T1000 (cell line): ENCODE measurements at regions not wholly inside any gene's neighbourhood (a gene's known extent, or its start where the extent isn't known, plus 50 kb on each side); places are given as distances from the start of the nearest gene placed in this dataset.
A peak's percentile ranks its signal among the peaks of the same experiment; 100 is the strongest.
"Not testable (repeated sequence)": the region's sequence is repeated elsewhere in the genome, so short reads cannot be mapped to it uniquely, and the experiment has no call there.

ENCODE experiments used
- DNase-seq: peaks from one replicate; lab custom pipeline; 2025; ENCODE audit warnings: mixed read lengths; lab: John Stamatoyannopoulos, UW

- not testable (repeated sequence) for DNase-seq
Measured at GRCh38 chr6:57985734-57986133, 668.3 kb downstream of the PRIM2 start.

- DNase-seq, result not testable (repeated sequence)
Measured at GRCh38 chr6:57986584-57986983, 669.2 kb downstream of the PRIM2 start.

DNA sequence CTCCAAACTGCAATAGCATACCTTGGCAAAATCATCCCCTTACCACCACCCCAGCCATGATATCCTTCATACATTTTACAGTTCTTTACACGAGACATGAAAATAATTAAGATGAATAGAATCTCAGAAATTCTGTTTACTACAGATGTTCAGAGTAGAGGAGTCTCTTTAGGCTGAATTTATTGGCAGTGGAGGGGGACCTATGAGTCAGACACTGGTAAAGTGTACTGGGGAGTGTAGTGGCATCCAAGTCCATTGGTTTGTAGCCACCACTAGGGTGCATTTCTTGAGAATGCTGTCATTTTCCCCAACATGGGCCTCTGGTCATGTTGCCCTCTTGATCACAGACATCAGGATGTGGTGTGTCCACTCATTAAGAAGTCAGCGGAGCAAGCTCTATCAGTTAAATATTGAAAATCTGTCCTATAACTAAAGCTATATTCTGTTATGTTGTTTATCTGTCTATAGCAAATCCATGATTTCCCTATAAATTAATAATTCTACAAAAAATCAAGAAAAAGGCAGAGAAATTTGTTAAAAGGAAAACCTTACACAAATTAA, 672.2 kb downstream of the PRIM2 start:
- DNase-seq, result not testable (repeated sequence)

GRCh38 chr6:57998858-57999619, 681.6 kb downstream of the PRIM2 start:
- DNase-seq, result not testable (repeated sequence)

GRCh38 chr6:58000233-58000632, 682.8 kb downstream of the PRIM2 start:
- DNase-seq, result not testable (repeated sequence)

DNA sequence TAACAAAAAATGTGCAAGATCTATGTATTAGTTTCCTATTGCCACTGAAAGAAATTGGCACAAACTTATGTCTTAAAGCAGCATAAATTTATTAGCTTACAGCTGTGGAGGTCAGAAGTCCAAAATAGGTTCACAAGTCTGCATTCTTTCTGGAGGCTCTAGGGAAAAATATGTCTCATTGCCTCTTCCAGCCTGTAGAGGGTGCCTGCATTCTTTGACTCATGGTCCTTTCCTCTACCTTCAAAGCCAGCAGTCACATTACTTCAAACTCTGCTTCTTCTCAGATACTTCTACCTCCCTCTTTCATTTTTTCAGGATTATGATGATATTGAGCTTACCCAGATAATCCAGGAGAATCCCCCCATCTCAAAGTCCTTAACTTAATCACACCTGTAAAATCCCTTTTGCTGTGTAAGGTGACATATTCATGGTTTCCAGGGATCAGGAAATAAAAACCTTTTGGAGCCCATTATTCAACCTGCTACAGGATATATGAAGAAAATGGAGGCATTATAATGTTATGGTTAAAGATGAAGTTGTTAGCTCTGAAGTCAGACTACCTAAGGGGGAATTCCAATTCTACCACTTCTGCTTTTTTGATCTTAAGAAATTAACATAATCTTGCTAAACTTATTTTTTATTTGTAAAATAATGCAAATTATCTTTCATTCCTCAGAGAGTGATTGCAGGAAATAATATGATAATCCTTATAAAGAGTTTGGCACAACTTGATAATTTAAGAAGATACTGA, 686.2 kb downstream of the PRIM2 start:
- DNase-seq, result not testable (repeated sequence)

GRCh38 chr6:58007334-58008000, 690.0 kb downstream of the PRIM2 start:
- DNase-seq, result not testable (repeated sequence)

DNA sequence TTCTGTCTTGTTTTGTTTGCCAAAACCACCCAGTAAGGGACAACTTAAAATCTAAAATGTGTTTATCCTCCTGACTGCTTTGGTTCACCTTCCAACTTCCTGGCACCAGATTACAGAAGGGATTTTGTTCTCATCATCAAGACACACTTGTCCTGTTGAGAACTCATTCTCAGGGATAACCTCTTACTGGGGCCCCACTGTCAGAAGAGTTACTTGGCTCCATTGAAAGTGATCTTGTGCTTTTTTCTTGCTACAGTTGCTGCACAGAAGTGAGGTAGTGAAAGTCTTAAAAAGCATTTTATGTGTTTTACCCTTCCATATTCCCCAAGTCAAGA, 690.5 kb downstream of the PRIM2 start:
- not testable (repeated sequence) for DNase-seq

GRCh38 chr6:58011954-58012600, 694.6 kb downstream of the PRIM2 start:
- DNase-seq, result not testable (repeated sequence)

- DNase-seq, result not testable (repeated sequence)
Measured at GRCh38 chr6:58016614-58017013, 699.2 kb downstream of the PRIM2 start.

DNA sequence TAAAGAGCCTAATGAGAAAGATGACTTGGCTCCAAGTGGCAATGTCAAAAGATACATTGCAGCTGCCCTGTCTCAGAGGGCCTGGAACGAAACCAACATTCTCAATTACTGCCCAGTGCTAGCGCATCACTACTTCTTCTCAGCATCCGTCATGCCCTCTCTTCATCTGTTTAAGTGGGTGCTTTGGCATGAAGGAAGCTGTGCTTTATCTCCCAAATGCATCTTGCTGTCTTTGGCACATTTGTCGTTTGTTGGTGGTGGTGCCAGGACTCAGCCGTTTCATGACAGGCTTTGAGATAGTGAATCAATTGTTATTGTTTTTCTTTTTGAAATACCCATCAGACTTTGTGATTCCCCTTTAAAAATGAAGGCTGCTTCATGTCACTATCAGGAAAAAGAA, 710.8 kb downstream of the PRIM2 start:
- DNase-seq, result not testable (repeated sequence)

DNA sequence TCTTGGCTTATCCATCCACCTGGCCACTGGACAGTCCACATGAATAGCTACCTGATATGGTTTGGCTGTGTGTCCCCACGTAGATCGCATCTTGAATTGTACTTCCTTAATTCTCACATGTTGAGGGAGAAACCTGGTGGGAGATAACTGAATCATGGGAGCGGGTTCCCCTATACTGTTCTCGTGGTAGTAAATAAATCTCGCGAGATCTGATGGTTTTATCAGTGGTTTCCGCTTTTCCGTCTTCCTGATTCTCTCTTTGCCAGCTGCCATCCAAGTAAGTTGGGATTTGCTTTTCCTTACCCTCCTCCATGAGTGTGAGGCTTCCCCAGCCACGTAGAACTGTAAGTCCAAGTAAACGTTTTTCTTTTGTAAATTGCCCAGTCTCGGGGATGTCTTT, 720.8 kb downstream of the PRIM2 start:
- DNase-seq, result not testable (repeated sequence)

- DNase-seq, result not testable (repeated sequence)
Measured at GRCh38 chr6:58046584-58046983, 729.2 kb downstream of the PRIM2 start.

- not testable (repeated sequence) for DNase-seq
Measured at GRCh38 chr6:58047389-58047788, 730.0 kb downstream of the PRIM2 start.

GRCh38 chr6:58047865-58048264, 730.4 kb downstream of the PRIM2 start:
- not testable (repeated sequence) for DNase-seq

DNA sequence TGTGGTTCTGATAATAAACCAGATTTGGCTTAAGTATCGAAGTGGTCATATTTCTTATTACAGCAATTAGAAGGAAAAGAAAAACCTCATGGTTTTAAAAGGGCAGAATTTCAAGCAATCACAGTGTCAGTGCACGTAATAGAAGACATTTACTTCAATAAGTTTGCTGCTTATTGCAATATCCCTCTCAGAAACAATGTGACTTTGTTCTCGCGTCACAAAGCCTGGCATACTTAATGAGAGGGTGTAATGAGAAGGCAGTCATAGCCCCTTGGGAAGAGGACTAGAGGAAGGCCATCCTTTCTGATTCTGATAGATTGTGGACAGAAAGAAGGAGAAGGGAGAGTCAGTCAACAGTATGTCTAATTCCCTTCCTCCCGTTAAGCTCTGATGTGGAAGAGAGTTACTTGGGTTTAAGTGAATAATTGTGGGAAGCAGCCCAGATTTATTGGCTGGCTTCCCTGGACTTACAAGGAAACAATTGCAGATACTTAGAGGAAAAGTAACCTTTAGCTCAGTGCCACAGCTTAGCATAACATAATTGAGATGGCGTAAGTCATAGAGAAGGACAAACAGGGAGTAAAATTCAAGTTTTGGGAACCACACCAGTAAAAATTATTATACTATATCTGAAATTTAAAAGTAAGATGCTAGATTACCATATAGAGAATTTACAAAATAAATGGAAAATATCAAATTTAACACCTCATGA, 738.2 kb downstream of the PRIM2 start:
- not testable (repeated sequence) for DNase-seq

GRCh38 chr6:58059701-58060100, 742.3 kb downstream of the PRIM2 start:
- DNase-seq, result peak; percentile 47

- not testable (repeated sequence) for DNase-seq
Measured at GRCh38 chr6:58063542-58063941, 746.1 kb downstream of the PRIM2 start.

- DNase-seq, result not testable (repeated sequence)
Measured at GRCh38 chr6:58067867-58068548, 750.6 kb downstream of the PRIM2 start.

DNA sequence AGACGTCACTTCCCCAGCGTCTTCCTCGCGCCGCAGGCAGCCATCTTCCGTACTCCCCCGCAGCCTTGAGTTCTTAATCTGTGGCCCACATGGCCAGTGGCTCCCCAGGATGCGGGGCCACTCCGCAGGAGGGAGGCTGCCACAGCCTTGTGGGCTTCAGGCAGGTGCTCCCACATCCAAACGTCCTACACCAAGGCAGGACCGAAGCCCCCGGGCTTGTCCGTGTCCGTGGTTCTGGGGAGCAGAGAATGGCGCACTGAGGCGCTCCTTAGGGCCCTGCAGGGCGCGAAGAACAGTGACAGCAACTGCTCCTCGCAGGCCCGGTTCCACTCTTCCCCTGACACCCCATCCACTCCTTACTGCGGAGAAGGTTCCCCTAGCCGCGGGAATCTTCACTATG, 755.8 kb downstream of the PRIM2 start:
- no peak for DNase-seq

DNA sequence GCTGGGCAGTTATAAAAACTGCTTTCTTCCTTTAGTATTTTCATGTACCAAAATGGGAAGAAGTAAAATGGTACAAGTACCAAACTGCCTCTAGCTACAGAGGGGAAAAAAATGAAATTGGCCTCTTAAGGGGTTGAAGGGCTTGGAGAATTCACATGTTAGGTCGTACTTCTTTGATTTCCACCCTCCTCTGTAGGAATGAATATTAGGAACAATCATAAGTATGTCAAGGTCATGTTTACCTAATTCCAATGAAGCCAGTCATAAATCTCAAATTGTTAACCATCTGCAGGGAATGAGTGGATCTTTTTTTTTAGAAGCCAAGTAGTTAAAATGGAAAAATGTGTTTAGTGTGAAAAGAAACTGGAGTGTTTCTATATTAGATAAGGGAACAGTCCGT, 772.6 kb downstream of the PRIM2 start:
- DNase-seq, result not testable (repeated sequence)
